Fibroblast of the aortic adventitia (primary cell): ENCODE measurements at regions not wholly inside any gene's neighbourhood (a gene's known extent, or its start where the extent isn't known, plus 50 kb on each side); places are given as distances from the start of the nearest gene placed in this dataset.

Source experiments
- DNase-seq: peaks from one replicate; pipeline ENCODE4 v3.0.0-alpha.2; 2010; ENCODE audit warnings: low read depth
- H3K4me3 ChIP-seq: 2 replicates; pipeline ENCODE4 v1.5.1; 2011; ENCODE audit warnings: low read depth, mild to moderate bottlenecking, control low read depth, low read length, moderate library complexity
- TF ChIP-seq, protein P1 (sequence below): IDR thresholded peaks from 2 replicates; pipeline ENCODE4 v1.5.1; 2011; ENCODE audit warnings: mild to moderate bottlenecking, low read length, control low read depth, inconsistent platforms; ENCODE audit not compliant: insufficient read depth

DNA sequence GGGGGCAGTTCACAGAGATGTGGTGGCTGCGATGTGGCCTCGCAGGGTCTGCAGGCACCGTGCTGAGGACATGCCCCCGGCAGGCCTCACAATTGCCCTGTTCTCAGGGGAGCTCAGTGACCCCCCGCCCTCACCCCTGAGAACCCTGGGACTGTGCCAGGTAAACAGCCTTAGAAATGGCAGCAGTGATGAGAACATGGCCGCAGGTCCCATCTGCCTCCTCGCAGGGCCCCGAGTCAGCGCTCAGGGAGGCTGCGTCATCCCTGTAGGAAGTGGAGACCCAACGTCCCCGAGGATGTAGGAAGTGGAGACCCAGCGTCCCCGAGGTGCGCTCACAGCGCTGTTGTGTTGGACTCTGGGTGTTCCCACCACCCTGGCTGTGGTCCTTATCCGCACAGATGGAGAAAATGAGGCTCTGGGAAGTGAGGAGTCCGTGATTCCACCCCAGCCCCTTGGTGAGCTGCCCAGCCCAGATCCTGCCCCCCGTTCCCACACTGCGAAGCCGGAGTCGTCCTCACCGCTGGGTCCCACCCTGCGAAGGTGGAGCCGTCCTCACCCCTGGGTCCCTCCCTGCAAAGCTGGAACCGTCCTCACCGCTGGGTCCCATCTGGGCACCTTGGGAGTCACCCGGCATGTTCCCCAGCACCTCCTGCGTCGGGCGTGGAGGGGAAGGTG, 1086.8 kb downstream of the BRD1 start:
- H3K4me3 ChIP-seq, result no peak overlapping the region
- no peak for DNase-seq
- TF ChIP-seq, protein P1, sequence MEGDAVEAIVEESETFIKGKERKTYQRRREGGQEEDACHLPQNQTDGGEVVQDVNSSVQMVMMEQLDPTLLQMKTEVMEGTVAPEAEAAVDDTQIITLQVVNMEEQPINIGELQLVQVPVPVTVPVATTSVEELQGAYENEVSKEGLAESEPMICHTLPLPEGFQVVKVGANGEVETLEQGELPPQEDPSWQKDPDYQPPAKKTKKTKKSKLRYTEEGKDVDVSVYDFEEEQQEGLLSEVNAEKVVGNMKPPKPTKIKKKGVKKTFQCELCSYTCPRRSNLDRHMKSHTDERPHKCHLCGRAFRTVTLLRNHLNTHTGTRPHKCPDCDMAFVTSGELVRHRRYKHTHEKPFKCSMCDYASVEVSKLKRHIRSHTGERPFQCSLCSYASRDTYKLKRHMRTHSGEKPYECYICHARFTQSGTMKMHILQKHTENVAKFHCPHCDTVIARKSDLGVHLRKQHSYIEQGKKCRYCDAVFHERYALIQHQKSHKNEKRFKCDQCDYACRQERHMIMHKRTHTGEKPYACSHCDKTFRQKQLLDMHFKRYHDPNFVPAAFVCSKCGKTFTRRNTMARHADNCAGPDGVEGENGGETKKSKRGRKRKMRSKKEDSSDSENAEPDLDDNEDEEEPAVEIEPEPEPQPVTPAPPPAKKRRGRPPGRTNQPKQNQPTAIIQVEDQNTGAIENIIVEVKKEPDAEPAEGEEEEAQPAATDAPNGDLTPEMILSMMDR, result no peak

DNA sequence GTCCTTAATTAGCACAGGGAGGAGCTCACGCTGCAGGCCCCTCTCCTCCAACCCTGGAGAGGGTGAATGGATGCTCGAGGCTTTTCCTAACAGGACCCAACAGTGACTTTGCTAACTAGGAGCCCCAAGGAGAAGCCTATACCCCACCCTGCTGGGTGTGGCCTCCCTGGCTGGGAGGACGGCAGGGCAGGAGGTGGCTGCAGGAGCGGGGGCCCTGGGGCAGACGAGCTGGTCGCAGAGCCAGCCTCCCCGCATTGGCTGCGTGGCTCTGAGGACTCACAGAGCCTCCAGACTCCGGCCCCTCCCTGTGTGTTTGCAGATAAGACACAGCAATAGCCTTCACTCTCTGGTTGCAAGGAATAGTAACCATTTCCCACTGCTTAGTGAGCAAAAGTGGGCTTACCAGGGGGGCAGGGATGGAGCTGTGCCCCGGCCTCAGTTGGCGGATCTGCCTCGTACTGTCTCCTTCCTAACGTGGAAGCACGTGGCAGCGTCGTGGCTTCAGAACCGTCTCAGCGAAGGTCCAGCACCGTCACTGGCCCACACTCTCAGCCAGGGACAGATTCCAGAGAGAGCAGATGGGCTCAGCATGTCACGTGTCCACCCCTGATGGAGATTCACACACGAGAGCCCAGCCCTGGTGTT, 1087.5 kb downstream of the BRD1 start:
- DNase-seq, result no peak
- no peak overlapping the region for H3K4me3 ChIP-seq
- TF ChIP-seq, protein P1, result no peak

DNA sequence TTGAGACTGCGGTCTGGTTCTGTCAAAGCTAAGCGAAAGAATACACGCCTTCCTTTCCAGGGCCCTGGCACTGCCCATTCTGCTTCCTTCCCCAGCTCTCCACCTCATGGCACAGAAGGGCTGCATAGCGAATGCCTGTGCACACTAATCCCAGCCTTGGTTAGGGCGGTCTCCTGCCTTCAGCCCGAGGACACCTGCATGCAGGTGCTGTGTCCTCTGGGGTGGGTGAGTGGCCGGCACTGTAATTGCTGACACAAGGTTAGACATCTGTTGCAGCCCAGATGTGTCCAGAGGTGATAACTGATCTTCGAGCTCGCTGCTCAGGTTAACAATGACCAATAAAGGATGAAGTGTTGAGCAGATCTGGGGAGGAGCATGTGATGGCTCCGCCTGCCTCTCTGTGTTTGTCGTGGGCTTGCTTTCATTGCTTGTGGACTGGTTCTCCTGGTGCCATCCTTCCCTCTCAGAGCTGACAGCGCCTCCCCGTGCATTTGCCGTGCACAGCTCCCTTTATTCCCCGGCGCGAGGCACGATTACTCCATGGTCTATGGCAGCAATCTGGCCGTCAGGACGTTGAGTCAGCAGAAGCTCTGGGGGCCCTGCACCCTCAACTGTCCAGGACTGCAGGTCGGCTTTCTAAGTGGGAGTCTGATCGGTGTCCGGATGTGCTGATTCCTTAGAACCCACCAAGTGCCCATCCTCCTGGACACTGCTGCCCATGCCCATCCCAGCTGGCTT, 1088.2 kb downstream of the BRD1 start:
- no peak for DNase-seq
- H3K4me3 ChIP-seq, result no peak overlapping the region
- TF ChIP-seq, protein P1, result no peak

DNA sequence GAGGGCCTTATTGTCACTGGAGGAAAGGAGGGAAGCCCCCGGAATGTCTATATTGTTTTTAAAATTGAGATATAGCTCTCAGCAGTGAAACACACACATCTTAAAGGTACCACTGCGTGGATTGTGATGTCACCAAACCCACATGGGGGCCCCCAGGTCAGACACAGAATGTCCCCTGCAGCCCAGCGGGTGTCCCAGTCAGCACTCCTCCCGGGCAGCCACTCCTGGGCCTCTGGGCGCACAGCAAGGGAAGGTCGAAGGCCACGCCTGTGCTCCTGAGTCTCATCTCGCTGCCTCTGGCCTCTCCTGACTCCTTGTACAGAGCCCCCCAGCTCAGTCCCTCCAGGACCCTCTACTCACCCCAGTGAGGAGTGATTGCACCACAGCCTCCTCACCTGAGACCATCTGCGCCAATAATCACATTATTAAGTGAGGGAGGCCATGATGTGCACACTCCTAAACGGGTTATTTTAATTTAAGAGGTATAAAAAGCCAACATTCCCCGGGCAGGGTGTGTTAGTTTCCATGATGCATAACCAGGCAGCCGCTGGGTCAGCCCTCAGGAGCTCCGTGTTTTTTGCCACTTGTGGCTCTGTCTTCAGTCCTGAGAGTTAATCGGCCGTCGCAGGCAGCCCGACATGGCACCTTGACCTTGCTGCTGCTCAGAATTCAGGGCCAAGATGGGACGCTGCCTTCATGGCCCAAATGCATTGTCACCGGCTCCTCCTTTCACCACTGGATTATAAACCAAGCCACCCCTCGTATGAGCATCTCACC, 1089.3 kb downstream of the BRD1 start:
- DNase-seq, result no peak
- TF ChIP-seq, protein P1, result no peak
- no peak overlapping the region for H3K4me3 ChIP-seq

DNA sequence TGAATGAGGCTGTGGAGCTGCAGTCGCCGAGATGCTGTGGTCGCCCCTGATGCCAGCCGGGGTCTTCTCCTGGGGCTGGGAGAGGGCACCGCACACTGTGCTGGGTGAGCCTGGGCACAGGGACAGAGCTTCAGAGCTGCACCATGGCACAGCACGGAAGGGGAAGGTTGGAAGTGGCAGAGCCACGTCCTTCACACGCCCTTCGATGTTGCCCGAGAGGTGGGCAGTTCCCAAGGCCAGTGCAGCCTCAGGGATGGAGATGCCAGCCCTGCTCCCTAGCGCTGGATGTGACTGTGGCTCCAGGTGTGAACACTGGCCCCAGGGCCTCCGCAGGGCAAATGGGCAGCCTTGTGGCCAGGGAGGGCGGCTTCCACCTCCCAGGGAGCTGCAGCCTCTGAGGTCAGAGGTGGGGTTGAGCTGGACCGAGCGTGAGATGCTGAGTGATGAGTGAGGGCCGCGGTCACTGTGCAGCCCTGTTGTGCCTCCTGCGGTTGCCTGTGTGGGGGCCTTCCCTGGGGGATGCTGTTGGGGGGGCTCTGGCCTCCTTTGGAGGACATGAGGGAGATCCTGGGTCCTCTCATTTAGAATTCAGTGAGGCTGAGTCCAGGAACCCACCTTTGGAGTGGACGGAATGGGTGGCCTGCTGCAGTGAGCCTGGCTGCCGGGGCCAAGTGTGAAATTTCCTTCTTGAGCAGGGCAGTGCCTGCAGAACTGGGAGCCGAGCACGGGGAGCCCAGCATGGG, 1090.0 kb downstream of the BRD1 start:
- H3K4me3 ChIP-seq, result no peak overlapping the region
- TF ChIP-seq, protein P1, result no peak
- no peak for DNase-seq
